Psoas muscle (tissue), 7 donors: ENCODE measurements at regions not wholly inside any gene's neighbourhood (a gene's known extent, or its start where the extent isn't known, plus 50 kb on each side); places are given as distances from the start of the nearest gene placed in this dataset.

Source experiments
- ATAC-seq, 4 donors: fragments of 200-7000 bp; cut with Tn5 transposase; one replicate each; pipeline ENCODE4 v1.9.1; 2020; ENCODE audit warnings: moderate library complexity in 3 of 4, mild to moderate bottlenecking in 2 of 4
- DNase-seq, 2 donors: peaks; one replicate each; pipeline ENCODE4 v3.0.0-alpha.2; 2020
- H3K27ac ChIP-seq: fragments of 200-600 bp; one replicate; pipeline ENCODE4 v1.8.0; 2022
- H3K27me3 ChIP-seq, 3 donors: fragments of 200-600 bp in 1 of 3; one replicate each; pipeline versions ENCODE4 v1.6.1 to v1.8.0; 2013 to 2022; ENCODE audit warnings: low read length in 2 of 3, mild to moderate bottlenecking in 2 of 3, moderate library complexity in 1 of 3; ENCODE audit not compliant: insufficient read depth in 3 of 3
- H3K36me3 ChIP-seq, 2 donors: fragments of 200-600 bp in 1 of 2; one replicate each; pipeline versions ENCODE4 v1.6.1 to v1.8.0; 2013 to 2022; ENCODE audit warnings: low read depth in 1 of 2, mild to moderate bottlenecking in 1 of 2, moderate library complexity in 1 of 2; ENCODE audit not compliant: insufficient read depth in 1 of 2
- H3K4me1 ChIP-seq: fragments of 200-600 bp; one replicate; pipeline ENCODE4 v1.8.0; 2022
- H3K4me3 ChIP-seq: fragments of 200-600 bp; one replicate; pipeline ENCODE4 v1.8.0; 2022; ENCODE audit warnings: mild to moderate bottlenecking
- H3K9me3 ChIP-seq: fragments of 200-600 bp; one replicate; pipeline ENCODE4 v1.8.0; 2022
- whole genome bisulfite sequencing, 3 donors: extraction: QIAGEN DNeasy Blood & Tissue Kit; methylation state at CpG; one replicate each; pipeline versions ENCODE4 v1.1.6 to v1.1.7; 2013; 5-methylcytosine and 5-hydroxymethylcytosine counted together
- intact Hi-C, 2 donors: fragments of 100-400 bp; cut with DNase I; formaldehyde crosslinking; loops; one replicate each; pipeline versions ENCODE4 v1.11.0 to v1.14.2; 2022
- TF ChIP-seq, protein P1 (sequence below): fragments of 200-600 bp; IDR thresholded peaks from one replicate; pipeline ENCODE4 v1.8.0; 2022; ENCODE audit warnings: antibody characterized with exemption
- donor health status: healthy with polysubstance abuse.
- donor health status: DM: no; HTN: no; CAD: no; lungs with moderate emphysema.
- donor health status: Bipolar disorder and iron deficiency.
- donor health status: healthy.
- donor health status: DM: yes; HTN: yes; CAD: no.
- donor health status: DM: no; HTN: no; CAD: no.
- donor health status: DM: yes; HTN: yes; CAD: no.

GRCh38 chr5:124330595-124331220 lies 415.7 kb downstream of the ZNF608 start:
- DNase-seq (no peak), ATAC-seq (no peak)
- no peaks in the 10 kb centered on the region for H3K4me1 ChIP-seq
- H3K4me3 ChIP-seq = no peak overlapping the region
- H3K9me3 ChIP-seq = no peaks in the 10 kb centered on the region
- no peaks in the 10 kb centered on the region for H3K27me3 ChIP-seq
- TF ChIP-seq, protein P1, sequence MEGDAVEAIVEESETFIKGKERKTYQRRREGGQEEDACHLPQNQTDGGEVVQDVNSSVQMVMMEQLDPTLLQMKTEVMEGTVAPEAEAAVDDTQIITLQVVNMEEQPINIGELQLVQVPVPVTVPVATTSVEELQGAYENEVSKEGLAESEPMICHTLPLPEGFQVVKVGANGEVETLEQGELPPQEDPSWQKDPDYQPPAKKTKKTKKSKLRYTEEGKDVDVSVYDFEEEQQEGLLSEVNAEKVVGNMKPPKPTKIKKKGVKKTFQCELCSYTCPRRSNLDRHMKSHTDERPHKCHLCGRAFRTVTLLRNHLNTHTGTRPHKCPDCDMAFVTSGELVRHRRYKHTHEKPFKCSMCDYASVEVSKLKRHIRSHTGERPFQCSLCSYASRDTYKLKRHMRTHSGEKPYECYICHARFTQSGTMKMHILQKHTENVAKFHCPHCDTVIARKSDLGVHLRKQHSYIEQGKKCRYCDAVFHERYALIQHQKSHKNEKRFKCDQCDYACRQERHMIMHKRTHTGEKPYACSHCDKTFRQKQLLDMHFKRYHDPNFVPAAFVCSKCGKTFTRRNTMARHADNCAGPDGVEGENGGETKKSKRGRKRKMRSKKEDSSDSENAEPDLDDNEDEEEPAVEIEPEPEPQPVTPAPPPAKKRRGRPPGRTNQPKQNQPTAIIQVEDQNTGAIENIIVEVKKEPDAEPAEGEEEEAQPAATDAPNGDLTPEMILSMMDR = no peak
- no peaks in the 10 kb centered on the region for H3K36me3 ChIP-seq
- intact Hi-C loops = no loop called here
- H3K27ac ChIP-seq = no peak overlapping the region

GRCh38 chr5:124328201-124328600 lies 418.2 kb downstream of the ZNF608 start:
- ATAC-seq (no peak), DNase-seq (no peak)
- Histone ChIP-seq H3K36me3 (no peaks in the 10 kb centered on the region), H3K4me3 (no peak overlapping the region), H3K4me1 (no peaks in the 10 kb centered on the region), H3K27me3 (no peaks in the 10 kb centered on the region), H3K9me3 (no peaks in the 10 kb centered on the region), H3K27ac (no peak overlapping the region)
- TF ChIP-seq, protein P1 = no peak
- intact Hi-C loops = no loop called here

DNA sequence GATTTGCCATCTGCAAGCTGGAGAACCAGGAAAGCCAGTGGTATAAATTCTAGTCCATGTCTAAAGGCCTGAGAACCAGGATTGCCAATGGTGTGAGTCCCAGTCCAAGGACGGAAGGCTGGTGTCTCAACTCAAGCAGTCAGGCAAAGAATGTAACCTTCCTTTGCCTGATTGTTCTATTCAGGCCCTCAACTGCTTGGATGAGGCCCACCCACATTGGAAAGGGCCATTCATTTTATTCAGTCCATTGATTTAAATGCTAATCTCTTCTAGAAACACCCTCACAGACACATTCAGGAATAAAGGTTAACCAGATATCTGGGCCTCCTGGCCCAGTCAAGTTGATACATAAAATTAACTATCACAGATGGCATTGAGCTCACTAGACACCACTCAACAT lies 427.8 kb downstream of the ZNF608 start:
- TF ChIP-seq, protein P1 = no peak
- H3K9me3 ChIP-seq = no peaks in the 10 kb centered on the region
- no peak for ATAC-seq

DNA sequence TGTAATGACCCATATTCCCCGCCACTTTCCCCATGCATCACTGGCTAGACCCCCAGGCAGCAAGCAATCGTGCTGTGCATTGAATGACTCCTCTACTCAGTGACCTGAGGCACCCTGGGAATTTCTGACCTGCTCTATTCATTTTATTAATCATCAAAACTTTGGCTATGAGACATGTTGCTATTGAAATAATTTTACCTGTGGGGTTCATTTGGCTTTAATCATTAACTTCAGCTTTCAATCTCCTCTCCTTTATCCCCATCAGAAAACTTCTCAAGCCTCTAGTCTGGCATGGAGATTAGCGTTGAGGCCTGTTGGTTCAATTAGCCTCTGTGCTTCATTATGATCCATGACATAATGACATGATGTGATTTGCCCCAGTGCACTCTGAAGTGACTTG lies 429.0 kb downstream of the ZNF608 start:
- 83 to 90% (median 88%) methylated on average over 3 of the region's 3 CpGs for WGBS, 3 donors
- Histone ChIP-seq H3K4me1 (peaks cover 10% of the 10 kb centered on the region), H3K27ac (no peak overlapping the region), H3K27me3 (no peaks in the 10 kb centered on the region), H3K36me3 (no peaks in the 10 kb centered on the region), H3K4me3 (no peak overlapping the region), H3K9me3 (no peaks in the 10 kb centered on the region)
- ATAC-seq (no peak), DNase-seq (no peak)
- intact Hi-C loops = no loop called here
- TF ChIP-seq, protein P1 = no peak

More for the DNA sequence above, 427.8 kb downstream of the ZNF608 start:
- WGBS, 3 donors = 91 to 95% (median 92%) methylated on average over 1 of the region's 1 CpG
- no peak overlapping the region for H3K27ac ChIP-seq
- DNase-seq = no peak
- peaks cover 10% of the 10 kb centered on the region for H3K4me1 ChIP-seq
- intact Hi-C loops = no loop called here
- no peaks in the 10 kb centered on the region for H3K36me3 ChIP-seq
- no peak overlapping the region for H3K4me3 ChIP-seq
- H3K27me3 ChIP-seq = no peaks in the 10 kb centered on the region

- TF ChIP-seq, protein P1 = no peak
- Histone ChIP-seq H3K4me1 (peaks cover 10% of the 10 kb centered on the region), H3K27ac (no peak overlapping the region), H3K9me3 (no peaks in the 10 kb centered on the region), H3K36me3 (no peaks in the 10 kb centered on the region), H3K27me3 (no peaks in the 10 kb centered on the region), H3K4me3 (no peak overlapping the region)
- ATAC-seq (peak; percentile 90 to 94 (median 92)), DNase-seq (no peak)
- intact Hi-C loops = no loop called here
- WGBS, 3 donors = 36 to 48% (median 42%) methylated on average over 3 of the region's 3 CpGs
Observed at GRCh38 chr5:124315741-124316415, 430.6 kb downstream of the ZNF608 start.
